Amniotic stem cell (primary cell): ENCODE measurements at regions not wholly inside any gene's neighbourhood (a gene's known extent, or its start where the extent isn't known, plus 50 kb on each side); places are given as distances from the start of the nearest gene placed in this dataset.

ENCODE experiments used
- DNase-seq: peaks from one replicate; lab custom pipeline; 2025; lab: John Stamatoyannopoulos, UW

DNA sequence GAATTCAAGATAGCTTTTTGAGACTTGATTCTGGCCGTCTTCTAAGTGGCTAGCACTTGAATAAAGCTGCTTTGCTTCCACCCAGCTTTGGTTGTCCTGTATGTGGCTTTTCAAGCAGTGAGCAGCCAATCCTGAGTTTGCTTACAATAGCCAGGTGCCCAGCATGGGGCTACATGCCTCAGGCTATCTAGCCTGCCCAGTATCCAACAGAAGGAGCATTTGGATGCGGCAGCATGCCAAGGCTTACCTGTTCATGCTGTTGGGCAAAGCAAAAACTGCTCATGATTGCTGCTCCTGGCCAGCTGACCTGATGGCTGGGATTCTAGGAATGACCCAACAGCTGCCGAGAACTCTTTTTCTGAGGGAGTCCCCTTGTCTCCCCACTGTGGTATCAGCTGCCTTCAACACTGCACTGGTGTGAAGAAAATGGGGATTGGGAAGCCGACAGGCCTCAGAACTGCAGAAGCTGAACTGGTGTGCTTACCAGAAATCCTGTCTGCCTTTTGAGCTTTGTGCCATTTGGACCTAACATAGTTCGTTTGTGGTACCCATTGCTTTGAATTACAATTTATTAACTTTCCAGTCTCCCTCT lies 618.9 kb upstream of the IGFBP3 start:
- DNase-seq: no peak

DNA sequence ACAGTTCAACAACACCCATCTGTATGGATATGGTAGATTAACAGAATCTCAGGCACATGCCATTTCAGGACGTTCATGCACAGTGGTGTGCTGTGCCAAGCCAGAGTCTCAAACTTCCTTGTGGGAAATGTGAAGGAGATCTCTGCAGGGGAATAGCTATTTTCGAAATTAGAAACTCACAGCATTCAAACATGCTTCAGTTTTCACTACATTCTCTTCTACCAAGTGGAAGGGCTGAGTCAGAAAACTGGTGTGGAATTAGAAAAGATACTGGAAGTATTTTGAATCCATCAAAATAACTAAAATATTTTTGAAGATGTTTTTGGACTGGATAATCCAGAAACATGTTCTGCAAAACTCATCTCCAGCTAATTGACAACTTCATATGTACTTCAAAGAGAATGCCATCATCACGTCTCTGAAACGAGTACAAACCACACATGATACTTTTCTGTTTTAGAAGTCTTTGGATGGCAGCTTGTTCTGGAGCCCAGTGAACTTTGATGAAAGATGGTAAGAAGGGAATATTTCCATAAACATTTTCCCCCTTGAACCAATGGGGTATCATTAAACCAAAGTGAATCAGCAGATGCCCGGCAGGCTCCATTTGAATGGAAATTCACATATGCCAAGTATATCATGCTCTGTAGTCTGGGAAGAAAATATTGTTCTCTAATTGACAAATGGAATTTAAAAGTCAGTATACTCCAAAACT lies 616.3 kb upstream of the IGFBP3 start:
- DNase-seq: no peak

DNA sequence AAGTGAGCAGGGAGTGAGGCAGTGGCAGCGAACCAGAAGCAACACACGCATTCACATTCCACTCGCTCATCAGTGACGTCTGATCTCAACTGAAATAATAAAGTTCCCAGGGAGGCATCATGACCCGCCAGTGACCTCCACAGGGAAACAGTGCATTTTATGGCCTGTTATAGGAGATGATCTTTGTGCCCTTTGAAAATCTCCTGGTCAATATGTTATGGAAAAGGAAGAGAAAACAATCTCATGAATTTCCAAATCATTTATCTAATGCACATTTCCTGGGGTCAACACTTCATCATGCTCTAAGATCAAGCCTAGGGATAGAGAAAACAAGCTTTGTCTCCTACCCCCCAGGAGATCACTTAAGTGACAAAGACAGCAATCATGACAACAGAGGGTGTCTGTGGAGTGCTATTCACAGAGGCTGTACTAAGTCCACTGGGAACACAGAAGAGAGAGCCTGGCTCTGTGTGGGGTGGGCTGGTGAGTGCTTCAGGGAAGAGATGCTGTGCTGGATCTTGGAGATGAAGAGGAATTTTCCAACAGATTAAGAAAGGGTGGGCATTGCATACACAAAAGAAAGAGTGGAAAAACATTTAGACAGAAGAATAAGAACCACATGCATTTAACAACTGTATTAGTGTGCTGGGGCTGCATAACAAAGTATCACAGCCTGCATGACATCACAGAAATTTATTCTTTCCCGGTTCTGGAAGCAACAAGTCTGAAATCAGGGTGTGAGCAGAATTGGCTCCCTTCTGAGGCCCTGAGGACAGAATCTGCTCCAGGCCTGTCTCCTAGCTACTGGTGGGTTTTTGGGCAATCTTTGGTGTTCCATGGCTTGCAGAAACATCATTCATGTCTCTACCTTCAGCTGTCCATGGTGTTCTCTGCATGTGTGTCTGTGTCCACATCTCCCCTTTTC lies 613.9 kb upstream of the IGFBP3 start:
- DNase-seq: no peak

DNA sequence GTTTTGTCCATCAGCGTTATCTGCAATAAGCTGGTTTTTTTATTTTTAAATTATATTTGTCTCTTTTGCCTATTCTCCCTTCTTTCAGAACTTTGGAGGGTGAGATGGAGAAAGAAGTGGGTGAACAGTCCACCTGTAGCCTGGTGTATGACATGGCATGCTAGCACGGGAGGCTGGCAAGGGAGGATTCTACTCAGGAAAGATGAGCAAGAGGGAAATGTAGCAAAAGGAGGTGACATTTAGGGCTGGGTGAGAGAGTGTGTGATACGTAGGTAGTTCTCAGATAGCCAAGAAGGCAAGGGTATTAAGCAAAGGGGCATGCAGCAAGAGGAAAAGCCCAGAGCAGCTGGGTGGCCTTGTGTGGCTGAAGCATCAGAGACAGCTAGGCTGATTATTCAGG lies 612.9 kb upstream of the IGFBP3 start:
- DNase-seq: no peak

DNA sequence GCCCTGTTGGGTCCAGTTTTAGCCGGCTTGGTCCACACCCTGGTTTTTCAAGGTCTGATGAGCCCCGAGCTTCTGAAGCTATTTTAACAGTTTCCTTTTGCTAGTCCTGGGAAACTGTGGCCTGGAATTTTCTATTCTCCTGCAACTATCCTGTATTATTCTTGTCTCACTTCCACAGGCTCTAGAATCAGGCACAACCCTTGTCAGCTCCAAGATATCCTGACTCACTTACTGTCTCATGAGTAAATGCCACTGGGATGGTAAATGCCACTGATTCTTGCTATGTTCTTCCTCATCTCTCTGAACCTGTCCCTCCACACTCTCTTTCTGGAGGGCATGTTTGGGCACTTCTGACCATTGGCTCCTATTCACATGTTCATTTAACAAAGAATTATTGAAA lies 611.5 kb upstream of the IGFBP3 start:
- no peak for DNase-seq

DNA sequence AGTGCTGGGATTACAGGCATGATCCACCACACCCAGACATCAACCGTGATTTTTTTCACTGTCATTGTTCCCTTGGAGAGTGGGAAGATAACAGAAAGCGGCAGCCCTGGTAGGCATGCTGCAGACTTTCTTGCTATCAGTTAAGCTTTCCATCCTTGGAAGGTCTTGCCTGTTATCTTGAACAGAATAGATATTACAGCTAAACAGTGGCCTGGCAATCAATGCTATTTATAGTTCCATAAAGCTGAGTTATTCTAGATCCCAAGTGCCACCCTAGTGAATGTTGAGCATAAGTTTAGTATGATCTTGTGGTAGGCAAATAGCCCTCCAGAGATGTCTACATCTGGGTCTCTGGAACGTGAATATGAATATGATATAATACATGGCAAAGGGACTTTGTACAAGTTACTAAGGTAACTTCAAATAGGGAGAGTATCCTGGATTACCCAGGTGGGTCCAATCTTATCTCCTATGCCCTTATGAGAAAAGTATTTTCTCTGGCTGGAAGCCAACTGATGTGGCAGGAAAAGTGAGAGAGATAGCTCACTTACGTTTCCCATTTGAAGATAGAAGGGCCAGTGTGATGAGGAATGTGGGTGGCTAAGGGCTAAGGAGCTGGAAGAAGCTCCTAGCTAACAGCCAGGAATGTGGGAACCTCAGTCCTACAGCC lies 609.1 kb upstream of the IGFBP3 start:
- DNase-seq: no peak

DNA sequence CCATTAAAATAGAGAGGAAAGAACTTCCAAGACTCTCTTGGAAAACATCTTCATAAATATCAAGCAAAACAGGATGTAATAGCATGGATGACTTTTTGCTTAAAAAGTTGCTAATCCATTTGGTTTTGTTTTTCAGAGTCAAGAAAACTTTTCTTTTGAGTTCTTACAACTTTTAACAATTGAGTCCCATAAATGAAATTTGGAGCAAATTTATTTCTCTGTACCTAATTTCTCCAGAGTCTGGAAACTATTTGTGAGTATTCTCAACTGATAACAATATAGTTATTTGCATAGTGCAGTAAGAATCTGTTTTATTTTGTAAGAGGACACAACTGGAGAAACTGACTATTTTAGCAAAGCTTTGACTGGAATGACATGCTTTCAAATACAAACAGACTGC lies 606.3 kb upstream of the IGFBP3 start:
- DNase-seq: no peak

DNA sequence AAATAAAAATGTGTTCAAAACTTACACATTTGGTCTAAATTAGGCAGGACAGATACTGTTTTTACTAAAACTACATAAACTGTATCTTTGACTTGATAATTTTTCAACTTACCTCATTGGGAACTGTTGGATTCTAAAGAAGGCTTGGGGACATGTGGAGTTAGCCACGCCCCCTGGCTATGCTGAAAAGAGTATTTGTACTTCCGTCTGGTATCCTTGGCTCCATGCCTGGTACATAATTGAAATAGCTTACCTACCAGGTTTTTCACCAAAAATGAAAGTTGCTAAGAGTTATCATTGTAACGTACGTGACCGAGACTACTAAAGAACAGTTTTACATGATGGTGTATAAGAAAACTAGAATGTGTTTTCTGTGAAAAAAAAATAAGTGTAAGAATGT lies 604.8 kb upstream of the IGFBP3 start:
- no peak for DNase-seq

DNA sequence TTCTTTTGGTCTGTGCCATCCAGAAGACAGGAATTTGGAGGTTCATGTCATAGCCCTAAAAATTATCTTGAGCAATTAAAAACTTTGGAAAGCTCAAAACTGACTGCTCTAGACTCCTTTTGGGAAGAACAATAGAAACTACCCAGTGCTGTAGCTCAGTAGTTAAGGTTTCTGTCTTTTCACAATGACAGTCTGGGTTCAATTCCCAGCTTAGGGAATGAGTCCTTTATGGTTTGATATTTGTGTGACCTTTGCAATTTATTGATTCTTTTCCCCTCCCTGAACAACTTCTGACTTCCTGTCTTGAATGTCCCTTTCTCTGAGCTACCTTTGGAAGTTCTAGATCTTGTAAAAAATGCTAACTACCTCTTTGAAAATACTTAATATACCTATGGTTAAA lies 603.3 kb upstream of the IGFBP3 start:
- DNase-seq: no peak

DNA sequence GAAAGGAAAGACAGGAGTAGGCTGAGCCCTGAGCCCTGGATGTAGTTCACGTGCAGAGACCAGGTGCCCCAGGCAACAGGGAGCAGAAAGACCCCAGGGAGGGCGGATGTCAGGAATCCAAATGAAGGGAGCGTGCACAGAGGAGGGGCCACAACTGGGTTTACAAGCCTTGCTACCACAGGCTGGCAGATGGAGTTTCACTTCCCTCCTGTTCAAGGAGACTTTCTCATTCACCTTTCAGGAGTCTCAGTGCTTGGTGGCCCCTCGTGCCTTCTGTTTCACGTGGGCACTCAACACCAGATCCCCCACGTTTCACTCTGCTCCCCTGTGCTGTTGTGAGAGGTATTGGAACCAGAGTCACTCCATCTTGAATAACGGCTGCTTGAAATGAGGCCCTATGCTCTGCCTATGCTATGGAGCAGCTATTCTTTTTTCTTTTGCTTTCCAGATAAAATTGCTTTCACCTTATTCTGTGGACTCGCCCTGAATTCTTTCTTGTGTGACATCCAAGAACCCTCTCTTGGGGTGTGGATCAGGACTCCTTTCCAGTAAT lies 601.4 kb upstream of the IGFBP3 start:
- DNase-seq: no peak

DNA sequence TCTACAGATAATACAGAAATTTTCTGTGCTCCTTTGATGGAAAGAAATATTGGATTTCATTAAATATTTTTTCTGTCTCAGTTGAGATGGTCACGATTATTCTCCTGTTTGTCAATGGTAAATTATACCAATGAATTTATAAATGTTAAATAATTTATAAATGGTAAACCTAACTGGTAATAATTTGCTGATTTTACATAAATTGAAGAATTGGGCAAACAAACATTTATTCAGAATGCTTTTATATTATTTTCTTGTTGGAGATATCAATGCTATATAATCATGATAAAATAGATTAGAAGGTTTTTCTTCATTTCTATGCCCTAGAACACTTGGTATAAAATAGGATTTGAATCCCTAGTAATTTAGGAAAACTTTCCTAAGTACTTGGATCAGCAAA lies 597.6 kb upstream of the IGFBP3 start:
- DNase-seq: no peak

DNA sequence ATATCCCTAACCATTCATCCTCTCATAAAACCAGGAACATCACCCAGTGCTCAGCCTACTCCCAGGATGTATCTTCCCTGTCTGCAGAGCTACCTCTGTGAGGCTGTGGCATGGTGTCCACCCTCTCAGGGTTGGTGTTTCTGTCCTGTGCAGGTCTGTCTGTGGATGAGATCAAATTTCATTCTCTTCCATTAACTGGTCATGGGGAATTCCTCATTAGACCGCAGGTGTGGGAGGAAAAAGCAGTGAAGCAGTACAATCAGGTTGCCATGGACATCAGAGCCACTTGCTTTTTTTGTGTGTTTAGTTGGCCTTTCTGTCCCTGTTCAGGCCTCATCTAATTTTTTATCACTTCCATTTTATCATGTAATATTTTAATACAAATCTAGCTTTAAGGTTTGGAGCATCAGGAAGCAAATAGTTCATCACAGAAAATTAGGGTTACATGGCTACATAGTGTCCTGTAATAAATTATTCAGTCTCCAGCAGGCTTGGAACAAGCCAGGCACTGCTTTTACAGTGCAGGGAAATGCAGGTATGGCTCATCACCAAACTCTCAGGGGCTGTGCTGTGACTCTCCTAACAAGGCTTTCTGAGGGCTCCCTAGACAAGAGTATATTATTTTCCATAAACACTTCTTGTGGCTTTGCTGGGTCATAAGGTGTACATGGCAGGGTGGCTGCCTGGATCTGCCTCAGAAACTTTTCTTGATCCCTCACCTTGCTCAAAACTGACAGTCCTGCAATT lies 594.9 kb upstream of the IGFBP3 start:
- DNase-seq: no peak

DNA sequence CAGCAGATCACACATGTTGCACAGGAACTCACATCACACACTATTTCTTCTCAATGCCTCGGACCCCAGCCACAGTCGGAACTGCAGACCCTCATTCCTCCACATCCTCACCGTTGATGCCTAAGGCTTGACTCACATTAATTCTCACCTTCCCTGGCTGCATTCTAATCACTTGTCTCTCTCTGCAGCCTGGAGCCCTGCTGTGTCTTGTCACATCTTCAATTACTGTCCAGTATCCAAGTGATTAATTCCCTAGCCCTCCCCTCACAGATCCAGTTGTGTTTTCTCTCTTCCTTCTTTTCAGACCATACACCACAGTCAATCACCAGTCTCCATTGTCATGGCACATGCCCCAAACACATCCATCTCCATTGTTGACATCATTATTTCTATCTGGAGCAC lies 592.4 kb upstream of the IGFBP3 start:
- DNase-seq: no peak

DNA sequence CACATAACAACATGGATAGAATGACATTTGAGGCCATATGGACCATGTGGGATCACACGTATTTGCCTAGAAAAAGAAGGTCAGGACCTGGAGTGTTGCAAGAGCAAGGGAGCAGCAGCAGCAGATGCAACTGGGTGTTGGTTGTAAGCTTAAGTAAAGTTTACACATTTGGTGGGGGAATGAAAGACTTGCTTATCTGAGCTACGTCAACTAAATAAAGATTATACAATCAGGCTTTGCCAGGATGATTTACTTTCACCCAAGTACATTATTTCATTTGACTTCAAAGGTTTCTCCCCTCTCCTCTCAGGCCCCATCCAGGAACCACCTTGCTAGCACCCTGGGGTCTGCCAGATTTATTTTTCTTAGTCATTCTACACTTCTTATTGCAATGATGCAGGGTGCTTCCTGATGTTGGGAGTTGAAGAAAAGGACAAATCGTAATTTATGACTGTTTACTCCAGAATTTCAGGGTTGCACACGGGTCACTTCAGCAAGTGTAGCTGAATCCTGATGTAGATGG lies 591.9 kb upstream of the IGFBP3 start:
- no peak for DNase-seq

DNA sequence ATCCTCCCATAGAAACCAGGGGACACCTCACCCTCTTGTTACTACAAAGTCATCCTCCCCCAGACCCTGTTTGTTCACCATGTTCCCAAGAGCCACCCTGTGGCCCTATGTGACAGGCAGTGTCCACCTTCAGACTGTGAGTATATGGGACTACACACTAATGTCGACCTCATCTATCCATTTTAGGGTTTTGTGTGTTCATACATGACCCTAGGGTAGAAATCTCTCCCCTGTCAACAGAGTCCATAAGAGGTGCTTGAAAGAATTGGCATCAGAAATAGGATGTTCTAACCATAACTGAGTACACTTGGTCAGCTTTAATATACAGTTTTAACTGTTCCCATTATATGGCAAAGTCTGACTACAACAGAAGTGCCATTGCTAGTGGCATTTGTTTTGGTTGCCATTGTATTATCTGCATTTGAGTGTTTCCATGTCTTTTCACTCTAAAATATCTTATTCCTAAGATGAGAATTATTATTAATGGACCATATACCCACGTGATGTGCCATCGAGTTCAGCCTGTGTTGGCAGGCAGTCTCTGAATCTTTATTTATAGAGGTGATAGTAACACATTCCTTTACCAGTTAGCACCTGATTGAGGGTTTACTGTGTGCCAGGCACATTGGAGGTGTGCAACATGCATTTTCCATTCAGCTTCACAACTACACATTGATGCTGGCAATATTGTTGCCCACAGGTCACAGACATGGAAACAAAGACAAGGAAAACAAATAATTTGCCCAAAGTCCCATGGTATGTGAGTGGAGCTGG lies 590.6 kb upstream of the IGFBP3 start:
- no peak for DNase-seq

DNA sequence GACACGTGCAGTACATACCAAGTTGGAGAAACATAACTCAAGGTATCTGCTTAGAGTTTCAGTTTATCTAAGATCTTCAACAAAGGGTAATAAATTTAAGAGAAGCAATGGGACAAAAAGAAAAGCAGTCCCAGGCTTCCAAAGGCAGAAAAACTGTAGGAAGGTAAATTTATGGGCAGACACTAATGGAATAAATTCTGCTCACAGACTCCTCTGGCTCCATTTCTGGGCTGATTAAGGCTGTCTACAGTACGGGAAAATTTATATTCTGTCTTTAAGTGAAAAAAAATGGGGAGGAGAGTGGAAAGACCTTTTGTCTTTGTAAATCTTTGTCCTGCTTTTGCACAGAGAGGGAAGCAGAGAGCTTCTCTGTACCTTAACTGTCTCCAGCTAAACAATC lies 587.5 kb upstream of the IGFBP3 start:
- no peak for DNase-seq

DNA sequence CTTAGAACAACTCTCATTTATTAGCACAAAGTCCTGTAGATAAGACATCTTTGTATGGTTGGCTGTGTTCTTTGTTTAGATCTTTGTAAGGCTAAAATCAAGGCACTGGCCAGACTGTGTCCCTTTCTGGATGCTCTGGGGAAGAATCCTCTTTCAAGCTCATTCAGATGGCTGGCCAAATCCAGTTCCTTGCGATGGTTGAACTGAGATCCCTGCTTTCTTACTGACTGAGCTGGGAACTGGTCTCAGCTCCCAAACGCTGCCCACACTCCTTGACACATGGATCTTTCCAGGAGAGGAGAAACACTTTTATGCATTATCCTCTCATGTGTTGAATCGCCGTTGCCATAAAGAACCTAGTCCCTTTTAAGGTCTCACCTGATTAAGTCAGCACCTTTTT lies 586.5 kb upstream of the IGFBP3 start:
- no peak for DNase-seq

DNA sequence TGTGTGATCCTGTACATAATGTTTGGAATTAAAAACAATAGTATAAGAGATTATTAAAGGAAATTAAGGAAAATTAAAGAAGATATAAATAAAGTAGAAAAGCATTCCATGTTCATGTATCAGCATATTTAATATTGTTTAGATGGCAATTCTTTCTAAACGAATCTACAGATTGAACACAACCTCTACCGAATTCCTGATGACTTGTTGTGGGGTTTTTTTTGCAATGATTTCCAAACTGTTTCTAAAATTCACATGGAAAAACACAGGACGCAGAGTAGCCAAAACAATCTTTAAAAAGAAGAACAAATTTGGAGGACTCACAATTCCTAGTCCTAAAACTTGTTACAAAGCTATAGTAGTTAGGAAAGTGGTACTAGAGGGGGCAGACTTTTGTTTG lies 573.4 kb upstream of the IGFBP3 start:
- DNase-seq: no peak

DNA sequence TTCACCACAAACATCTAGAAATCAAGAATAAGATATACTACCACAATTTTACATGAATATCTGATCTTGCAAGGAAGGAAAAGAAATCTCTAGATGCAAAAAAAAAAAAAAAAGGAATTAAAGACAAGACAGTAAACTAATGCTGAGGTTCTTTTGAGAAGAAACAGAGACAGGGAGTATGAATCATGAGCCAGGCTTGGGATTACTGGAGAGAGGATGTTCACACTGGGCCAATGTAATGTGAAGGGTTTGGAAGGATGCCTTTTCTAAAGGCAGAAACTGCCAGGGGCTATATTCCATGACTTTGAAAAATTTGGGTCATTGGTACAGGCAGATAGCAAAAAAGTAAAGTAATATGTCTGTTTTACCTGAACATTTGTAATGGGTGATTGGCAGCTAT lies 573.0 kb upstream of the IGFBP3 start:
- peak; percentile 30 for DNase-seq

DNA sequence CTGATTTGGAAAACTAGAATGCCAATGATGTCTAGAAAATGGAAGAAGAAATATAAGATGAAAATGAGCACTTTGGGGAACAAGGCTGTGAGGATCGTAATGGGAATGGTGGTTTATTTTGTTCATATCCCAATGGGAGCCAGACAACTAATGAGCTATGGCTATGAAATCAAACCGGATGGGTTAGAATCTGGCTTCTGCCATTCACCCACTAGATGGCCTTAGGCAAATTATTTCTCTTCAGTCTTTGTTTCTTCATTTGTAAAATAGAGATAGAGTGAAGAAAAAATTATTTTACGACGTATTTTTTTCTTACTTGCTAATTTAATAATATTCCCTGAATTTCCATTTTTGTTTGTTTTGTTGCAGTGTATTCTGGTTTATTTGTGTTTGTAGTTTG lies 572.1 kb upstream of the IGFBP3 start:
- no peak for DNase-seq

DNA sequence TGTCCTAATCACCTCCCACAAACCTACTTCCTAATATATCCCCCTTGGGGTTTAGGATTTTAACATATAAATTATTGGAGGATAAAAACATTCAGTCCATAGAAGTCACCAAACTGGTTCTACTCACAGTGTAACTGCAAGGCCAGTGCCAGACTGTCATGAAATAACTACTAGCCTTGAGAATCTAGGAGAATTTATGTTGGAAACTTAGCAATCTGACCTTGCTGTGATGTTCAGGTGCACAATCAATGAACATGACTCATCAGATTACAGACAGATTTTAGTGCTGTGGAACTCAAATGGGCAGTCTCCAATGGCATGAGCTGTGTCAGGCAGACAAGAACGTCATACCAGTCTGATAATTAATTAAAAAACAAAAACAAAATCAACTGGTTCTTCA lies 571.4 kb upstream of the IGFBP3 start:
- no peak for DNase-seq
